CD8-positive, alpha-beta memory T cell (primary cell): ENCODE measurements at regions not wholly inside any gene's neighbourhood (a gene's known extent, or its start where the extent isn't known, plus 50 kb on each side); places are given as distances from the start of the nearest gene placed in this dataset.

ENCODE experiments used
- CTCF ChIA-PET: fragments of 350-600 bp; sonication (Branson Sonifier 250); formaldehyde crosslinking; loops from one replicate; lab custom pipeline; 2021; ENCODE audit warnings: antibody characterized with exemption; lab: Charles Lee
- POLR2A ChIA-PET: fragments of 350-600 bp; sonication (Branson Sonifier 250); formaldehyde crosslinking; loops from one replicate; lab custom pipeline; 2021; ENCODE audit warnings: antibody characterized with exemption; lab: Charles Lee
- DNase-seq, 5 donors: peaks; one replicate each; pipeline versions ENCODE4 v3.0.0 to v3.0.0-alpha.2; 2020 to 2022; ENCODE audit warnings: mixed read lengths in 1 of 5
- H3K27ac ChIP-seq: one replicate; pipeline ENCODE4 v1.7.0; 2013; ENCODE audit warnings: low read depth, mild to moderate bottlenecking, low read length, moderate library complexity
- H3K27me3 ChIP-seq: 2 replicates; pipeline ENCODE4 v1.7.0; 2013; ENCODE audit warnings: low read length, mild to moderate bottlenecking; ENCODE audit not compliant: insufficient read depth, poor library complexity, severe bottlenecking
- H3K36me3 ChIP-seq: 2 replicates; pipeline ENCODE4 v1.7.0; 2013; ENCODE audit warnings: mild to moderate bottlenecking, low read length, moderate library complexity; ENCODE audit not compliant: insufficient read depth
- H3K4me1 ChIP-seq: 2 replicates; pipeline ENCODE4 v1.7.0; 2013; ENCODE audit warnings: mild to moderate bottlenecking, low read length, moderate library complexity; ENCODE audit not compliant: insufficient read depth
- H3K4me3 ChIP-seq: 2 replicates; pipeline ENCODE4 v1.7.0; 2013; ENCODE audit warnings: mild to moderate bottlenecking, low read length
- H3K9me3 ChIP-seq: 2 replicates; pipeline ENCODE4 v1.7.0; 2013; ENCODE audit warnings: mild to moderate bottlenecking, low read length
- H3K27ac Mint-ChIP-seq, 8 donors: one replicate each; pipeline ENCODE4 v1.8.0; 2020 to 2021; ENCODE audit warnings: mixed read lengths in 8 of 8, mild to moderate bottlenecking in 6 of 8, inconsistent platforms in 3 of 8, moderate library complexity in 3 of 8
- H3K27me3 Mint-ChIP-seq, 2 donors: one replicate each; pipeline ENCODE4 v1.8.0; 2020 to 2021; ENCODE audit warnings: mixed read lengths in 2 of 2, mild to moderate bottlenecking in 1 of 2, moderate library complexity in 1 of 2
- H3K36me3 Mint-ChIP-seq, 3 donors: one replicate each; pipeline ENCODE4 v1.8.0; 2020 to 2021; ENCODE audit warnings: mixed read lengths in 3 of 3, inconsistent platforms in 1 of 3, mild to moderate bottlenecking in 1 of 3
- H3K4me1 Mint-ChIP-seq, 3 donors: one replicate each; pipeline ENCODE4 v1.8.0; 2020 to 2021; ENCODE audit warnings: mixed read lengths in 3 of 3, inconsistent platforms in 1 of 3, mild to moderate bottlenecking in 1 of 3
- H3K4me3 Mint-ChIP-seq, 7 donors: one replicate each; pipeline ENCODE4 v1.8.0; 2020 to 2021; ENCODE audit warnings: mixed read lengths in 7 of 7, mild to moderate bottlenecking in 6 of 7, moderate library complexity in 4 of 7, inconsistent platforms in 2 of 7
- H3K9me3 Mint-ChIP-seq, 5 donors: one replicate each; pipeline ENCODE4 v1.8.0; 2020 to 2022; ENCODE audit warnings: mixed read lengths in 5 of 5, mild to moderate bottlenecking in 3 of 5, moderate library complexity in 2 of 5, inconsistent platforms in 1 of 5

- Mint-ChIP-seq H3K27ac (no peak overlapping the region), H3K4me1 (no peaks in the 10 kb centered on the region), H3K4me3 (no peak overlapping the region), H3K36me3 (no peaks in the 10 kb centered on the region), H3K27me3 (no peaks in the 10 kb centered on the region), H3K9me3 (peaks cover 4 to 29% (median 11%) of the 10 kb centered on the region in 5 donors)
- Histone ChIP-seq H3K27ac (peak overlapping the region; percentile 61), H3K4me3 (no peak overlapping the region), H3K36me3 (no peaks in the 10 kb centered on the region), H3K27me3 (no peaks in the 10 kb centered on the region), H3K9me3 (no peaks in the 10 kb centered on the region), H3K4me1 (no peaks in the 10 kb centered on the region)
- ChIA-PET POLR2A (no interaction called here), CTCF (interaction anchor here (0.8 kb wide), 2 partner anchors 16 to 20 kb away, joined by 3 to 4 read pairs; no protein-coding TSS in a partner anchor)
- no peak for DNase-seq
Observed at GRCh38 chr9:105865285-105865684, 170.9 kb downstream of the TMEM38B start.

GRCh38 chr9:105871540-105871939 is 177.2 kb downstream of the TMEM38B start:
- H3K36me3 Mint-ChIP-seq, result peaks cover 0 to 6% (median 0%) of the 10 kb centered on the region in 3 donors
- Histone ChIP-seq H3K9me3 (no peaks in the 10 kb centered on the region), H3K36me3 (no peaks in the 10 kb centered on the region), H3K4me3 (no peak overlapping the region), H3K27me3 (no peaks in the 10 kb centered on the region), H3K4me1 (no peaks in the 10 kb centered on the region), H3K27ac (no peak overlapping the region)
- H3K4me3 Mint-ChIP-seq, result no peak overlapping the region
- H3K9me3 Mint-ChIP-seq, result peaks cover 0 to 6% (median 3%) of the 10 kb centered on the region in 5 donors
- CTCF ChIA-PET, result interaction anchor here (0.9 kb wide), 1 partner anchor 10 kb away, joined by 3 read pairs; no protein-coding TSS in a partner anchor
- H3K27me3 Mint-ChIP-seq, result no peaks in the 10 kb centered on the region
- POLR2A ChIA-PET, result no interaction called here
- H3K27ac Mint-ChIP-seq, result no peak overlapping the region
- H3K4me1 Mint-ChIP-seq, result no peaks in the 10 kb centered on the region
- DNase-seq, result no peak

- Histone ChIP-seq H3K27me3 (no peaks in the 10 kb centered on the region), H3K36me3 (no peaks in the 10 kb centered on the region), H3K4me3 (no peak overlapping the region), H3K4me1 (no peaks in the 10 kb centered on the region), H3K27ac (no peak overlapping the region), H3K9me3 (no peaks in the 10 kb centered on the region)
- ChIA-PET CTCF (no interaction called here), POLR2A (no interaction called here)
- H3K27ac Mint-ChIP-seq, result no peak overlapping the region
- H3K36me3 Mint-ChIP-seq, result peaks cover 0 to 6% (median 0%) of the 10 kb centered on the region in 3 donors
- H3K9me3 Mint-ChIP-seq, result no peaks in the 10 kb centered on the region
- H3K4me1 Mint-ChIP-seq, result peaks cover 0 to 4% (median 0%) of the 10 kb centered on the region in 3 donors
- no peaks in the 10 kb centered on the region for H3K27me3 Mint-ChIP-seq
- H3K4me3 Mint-ChIP-seq, result no peak overlapping the region
- no peak for DNase-seq
Observed at GRCh38 chr9:105873801-105874200, 179.5 kb downstream of the TMEM38B start.

GRCh38 chr9:105877721-105878120 is 183.4 kb downstream of the TMEM38B start:
- no peak overlapping the region for H3K4me3 ChIP-seq
- H3K4me1 ChIP-seq, result no peaks in the 10 kb centered on the region
- ChIA-PET POLR2A (no interaction called here), CTCF (no interaction called here)
- H3K27me3 Mint-ChIP-seq, result no peaks in the 10 kb centered on the region
- H3K27ac Mint-ChIP-seq, result no peak overlapping the region
- peaks cover 0 to 1% (median 0%) of the 10 kb centered on the region in 5 donors for H3K9me3 Mint-ChIP-seq
- H3K9me3 ChIP-seq, result no peaks in the 10 kb centered on the region
- no peak overlapping the region for H3K27ac ChIP-seq
- H3K36me3 Mint-ChIP-seq, result peaks cover 0 to 6% (median 0%) of the 10 kb centered on the region in 3 donors
- no peaks in the 10 kb centered on the region for H3K27me3 ChIP-seq
- H3K4me3 Mint-ChIP-seq, result no peak overlapping the region
- DNase-seq, result no peak
- peaks cover 0 to 4% (median 0%) of the 10 kb centered on the region in 3 donors for H3K4me1 Mint-ChIP-seq
- H3K36me3 ChIP-seq, result no peaks in the 10 kb centered on the region

- H3K4me1 Mint-ChIP-seq, result peaks cover 0 to 8% (median 5%) of the 10 kb centered on the region in 3 donors
- CTCF ChIA-PET, result interaction anchor here (1.1 to 1.4 kb wide), 2 partner anchors 20 to 37 kb away, joined by 3 to 4 read pairs; no protein-coding TSS in a partner anchor
- no peaks in the 10 kb centered on the region for H3K27me3 ChIP-seq
- no peak overlapping the region for H3K4me3 ChIP-seq
- no peaks in the 10 kb centered on the region for H3K36me3 Mint-ChIP-seq
- H3K4me1 ChIP-seq, result no peaks in the 10 kb centered on the region
- H3K9me3 ChIP-seq, result no peaks in the 10 kb centered on the region
- no peak for DNase-seq
- no peaks in the 10 kb centered on the region for H3K27me3 Mint-ChIP-seq
- H3K36me3 ChIP-seq, result no peaks in the 10 kb centered on the region
- H3K4me3 Mint-ChIP-seq, result no peak overlapping the region
- POLR2A ChIA-PET, result no interaction called here
- peak overlapping the region; percentile 45 for H3K27ac ChIP-seq
- H3K9me3 Mint-ChIP-seq, result peaks cover 0 to 2% (median 0%) of the 10 kb centered on the region in 5 donors
- H3K27ac Mint-ChIP-seq, result no peak overlapping the region
Observed at GRCh38 chr9:105879181-105879580, 184.8 kb downstream of the TMEM38B start.

- Mint-ChIP-seq H3K4me3 (no peak overlapping the region), H3K27me3 (no peaks in the 10 kb centered on the region), H3K36me3 (no peaks in the 10 kb centered on the region), H3K27ac (no peak overlapping the region), H3K9me3 (peaks cover 0 to 2% (median 0%) of the 10 kb centered on the region in 5 donors), H3K4me1 (peaks cover 0 to 11% (median 5%) of the 10 kb centered on the region in 3 donors)
- no peaks in the 10 kb centered on the region for H3K36me3 ChIP-seq
- DNase-seq, result no peak
- POLR2A ChIA-PET, result no interaction called here
- H3K4me1 ChIP-seq, result no peaks in the 10 kb centered on the region
- CTCF ChIA-PET, result interaction anchor here (1.8 kb wide), 1 partner anchor 32 kb away, joined by 4 read pairs; no protein-coding TSS in a partner anchor
- H3K27me3 ChIP-seq, result no peaks in the 10 kb centered on the region
- no peak overlapping the region for H3K4me3 ChIP-seq
- H3K9me3 ChIP-seq, result no peaks in the 10 kb centered on the region
- no peak overlapping the region for H3K27ac ChIP-seq
Observed at GRCh38 chr9:105880517-105880916, 186.2 kb downstream of the TMEM38B start.

- no peak overlapping the region for H3K27ac ChIP-seq
- Mint-ChIP-seq H3K36me3 (no peaks in the 10 kb centered on the region), H3K27ac (no peak overlapping the region), H3K4me3 (no peak overlapping the region), H3K27me3 (no peaks in the 10 kb centered on the region), H3K9me3 (peaks cover 0 to 2% (median 0%) of the 10 kb centered on the region in 5 donors), H3K4me1 (peaks cover 0 to 11% (median 5%) of the 10 kb centered on the region in 3 donors)
- no peaks in the 10 kb centered on the region for H3K9me3 ChIP-seq
- H3K27me3 ChIP-seq, result no peaks in the 10 kb centered on the region
- H3K4me1 ChIP-seq, result no peaks in the 10 kb centered on the region
- no peak for DNase-seq
- POLR2A ChIA-PET, result no interaction called here
- H3K4me3 ChIP-seq, result no peak overlapping the region
- H3K36me3 ChIP-seq, result no peaks in the 10 kb centered on the region
- CTCF ChIA-PET, result interaction anchor here (0.6 to 1.8 kb wide), 16 partner anchors 8 to 273 kb away, joined by 3 to 7 read pairs (median 4); no protein-coding TSS in a partner anchor
Observed at GRCh38 chr9:105881021-105881420, 186.7 kb downstream of the TMEM38B start.

- H3K36me3 Mint-ChIP-seq, result no peaks in the 10 kb centered on the region
- no peak overlapping the region for H3K4me3 ChIP-seq
- no peak overlapping the region for H3K27ac ChIP-seq
- no peaks in the 10 kb centered on the region for H3K9me3 ChIP-seq
- no peaks in the 10 kb centered on the region for H3K27me3 ChIP-seq
- POLR2A ChIA-PET, result no interaction called here
- H3K4me1 Mint-ChIP-seq, result peaks cover 0 to 9% (median 5%) of the 10 kb centered on the region in 3 donors
- H3K27ac Mint-ChIP-seq, result peak overlapping the region in 2 of 8 donors; percentile 4 to 38
- no peaks in the 10 kb centered on the region for H3K27me3 Mint-ChIP-seq
- CTCF ChIA-PET, result interaction anchor here (0.6 to 1.8 kb wide), 16 partner anchors 9 to 273 kb away, joined by 3 to 7 read pairs (median 4); no protein-coding TSS in a partner anchor
- H3K4me3 Mint-ChIP-seq, result no peak overlapping the region
- no peaks in the 10 kb centered on the region for H3K36me3 ChIP-seq
- peaks cover 0 to 2% (median 0%) of the 10 kb centered on the region in 5 donors for H3K9me3 Mint-ChIP-seq
- DNase-seq, result peak; percentile 11 to 65 (median 33)
- H3K4me1 ChIP-seq, result no peaks in the 10 kb centered on the region
Observed at GRCh38 chr9:105881654-105882349, 187.5 kb downstream of the TMEM38B start.
